PFSK-1 (cell line): ENCODE measurements at regions not wholly inside any gene's neighbourhood (a gene's known extent, or its start where the extent isn't known, plus 50 kb on each side); places are given as distances from the start of the nearest gene placed in this dataset.

Experiments used
- FOXP2 ChIP-seq: optimal IDR thresholded peaks from 2 replicates; pipeline ENCODE3; 2011; ENCODE audit warnings: borderline replicate concordance, control low read depth, inconsistent platforms; ENCODE audit not compliant: insufficient read depth; ENCODE audit errors: extremely low read length, extremely low read depth
- POLR2AphosphoS5 ChIP-seq: IDR thresholded peaks from 2 replicates; pipeline ENCODE4 v1.6.1; 2012; ENCODE audit warnings: low read depth, mild to moderate bottlenecking, control low read depth, low read length, moderate library complexity
- SIN3A ChIP-seq: IDR thresholded peaks from 2 replicates; pipeline ENCODE4 v1.6.1; 2012; ENCODE audit warnings: mild to moderate bottlenecking, low read length, moderate library complexity, borderline replicate concordance; ENCODE audit not compliant: insufficient read depth
- TAF1 ChIP-seq: IDR thresholded peaks from 2 replicates; pipeline ENCODE4 v1.6.1; 2012; ENCODE audit warnings: low read length, control low read depth, borderline replicate concordance; ENCODE audit not compliant: insufficient read depth
- TF ChIP-seq, protein P1 (sequence below), 2 experiments: IDR thresholded peaks; 2 replicates each; pipeline versions ENCODE4 v1.6.1 to v1.8.0; 2011 to 2012; ENCODE audit warnings: low read depth in 2 of 2, low read length in 2 of 2, control low read depth in 1 of 2, inconsistent platforms in 1 of 2, mild to moderate bottlenecking in 1 of 2, moderate library complexity in 1 of 2; ENCODE audit not compliant: insufficient read depth in 1 of 2

GRCh38 chr9:85322592-85322991 is 419.2 kb downstream of the AGTPBP1 start:
- no peak for TF ChIP-seq POLR2AphosphoS5
- no peak for TF ChIP-seq TAF1

DNA sequence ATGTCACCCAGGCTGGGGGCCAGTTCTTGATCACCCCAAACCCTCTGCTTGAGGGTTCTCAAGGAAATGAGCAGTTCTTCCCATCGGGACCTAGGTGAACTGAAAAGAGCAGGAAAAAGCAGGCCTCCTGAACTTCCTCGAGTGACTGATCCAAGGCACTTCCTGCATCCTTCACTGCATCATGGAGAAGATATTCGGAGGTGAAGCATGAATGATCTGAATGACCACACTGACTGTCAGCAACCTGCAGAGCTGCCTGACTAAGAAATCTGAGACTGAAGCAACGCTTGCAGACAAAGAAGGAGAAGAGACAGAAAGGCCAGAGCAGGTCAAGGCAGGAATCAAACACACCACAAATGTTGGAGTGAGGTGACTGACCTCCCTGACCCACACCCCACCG is 420.2 kb downstream of the AGTPBP1 start:
- no peak for TF ChIP-seq SIN3A
- TF ChIP-seq, protein P1, sequence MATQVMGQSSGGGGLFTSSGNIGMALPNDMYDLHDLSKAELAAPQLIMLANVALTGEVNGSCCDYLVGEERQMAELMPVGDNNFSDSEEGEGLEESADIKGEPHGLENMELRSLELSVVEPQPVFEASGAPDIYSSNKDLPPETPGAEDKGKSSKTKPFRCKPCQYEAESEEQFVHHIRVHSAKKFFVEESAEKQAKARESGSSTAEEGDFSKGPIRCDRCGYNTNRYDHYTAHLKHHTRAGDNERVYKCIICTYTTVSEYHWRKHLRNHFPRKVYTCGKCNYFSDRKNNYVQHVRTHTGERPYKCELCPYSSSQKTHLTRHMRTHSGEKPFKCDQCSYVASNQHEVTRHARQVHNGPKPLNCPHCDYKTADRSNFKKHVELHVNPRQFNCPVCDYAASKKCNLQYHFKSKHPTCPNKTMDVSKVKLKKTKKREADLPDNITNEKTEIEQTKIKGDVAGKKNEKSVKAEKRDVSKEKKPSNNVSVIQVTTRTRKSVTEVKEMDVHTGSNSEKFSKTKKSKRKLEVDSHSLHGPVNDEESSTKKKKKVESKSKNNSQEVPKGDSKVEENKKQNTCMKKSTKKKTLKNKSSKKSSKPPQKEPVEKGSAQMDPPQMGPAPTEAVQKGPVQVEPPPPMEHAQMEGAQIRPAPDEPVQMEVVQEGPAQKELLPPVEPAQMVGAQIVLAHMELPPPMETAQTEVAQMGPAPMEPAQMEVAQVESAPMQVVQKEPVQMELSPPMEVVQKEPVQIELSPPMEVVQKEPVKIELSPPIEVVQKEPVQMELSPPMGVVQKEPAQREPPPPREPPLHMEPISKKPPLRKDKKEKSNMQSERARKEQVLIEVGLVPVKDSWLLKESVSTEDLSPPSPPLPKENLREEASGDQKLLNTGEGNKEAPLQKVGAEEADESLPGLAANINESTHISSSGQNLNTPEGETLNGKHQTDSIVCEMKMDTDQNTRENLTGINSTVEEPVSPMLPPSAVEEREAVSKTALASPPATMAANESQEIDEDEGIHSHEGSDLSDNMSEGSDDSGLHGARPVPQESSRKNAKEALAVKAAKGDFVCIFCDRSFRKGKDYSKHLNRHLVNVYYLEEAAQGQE (IDR thresholded peaks at IDR 0.05; ENCODE audit: insufficient read depth in 1 of 2, low read depth in 2 of 2, low read length in 2 of 2), result no peak
- TF ChIP-seq FOXP2, result no peak
- TF ChIP-seq TAF1, result no peak
- no peak for TF ChIP-seq POLR2AphosphoS5

DNA sequence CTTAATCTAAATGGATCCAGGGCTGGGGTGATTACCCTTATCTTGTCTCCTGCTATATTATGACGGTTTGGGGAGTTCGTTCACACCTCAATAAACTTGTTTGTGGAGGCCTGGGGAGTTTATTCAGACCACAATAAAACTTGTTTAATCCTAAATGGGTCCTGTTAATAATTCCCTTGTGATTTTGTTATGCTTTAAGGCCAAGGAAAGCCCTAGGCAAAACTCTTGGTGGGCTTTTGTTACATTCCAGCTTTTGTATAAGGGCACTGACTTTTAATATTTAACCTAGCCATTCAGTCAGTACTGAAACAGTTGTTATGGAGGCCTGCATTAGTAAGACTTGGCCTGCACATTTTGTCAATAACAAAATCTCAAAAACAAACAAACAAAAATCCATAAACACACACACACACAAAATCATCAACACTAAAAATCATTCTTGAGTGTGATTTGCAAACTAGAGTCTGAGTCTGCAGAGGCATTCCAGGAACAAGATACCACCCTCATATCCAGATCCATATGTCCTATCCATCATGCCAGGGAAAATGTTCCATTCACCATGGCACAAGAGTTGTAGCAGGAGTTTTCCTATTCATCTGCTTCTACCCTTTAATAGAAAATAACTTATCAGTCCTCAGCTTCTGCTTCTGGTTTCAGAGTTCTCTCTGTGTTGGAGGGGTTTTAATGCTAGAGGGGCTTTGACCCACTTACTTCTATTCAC is 421.7 kb downstream of the AGTPBP1 start:
- TF ChIP-seq TAF1, result no peak
- TF ChIP-seq, protein P1 (IDR thresholded peaks at IDR 0.05; ENCODE audit: insufficient read depth in 1 of 2, low read depth in 2 of 2, low read length in 2 of 2), result no peak
- TF ChIP-seq SIN3A, result no peak
- no peak for TF ChIP-seq POLR2AphosphoS5
- no peak for TF ChIP-seq FOXP2

DNA sequence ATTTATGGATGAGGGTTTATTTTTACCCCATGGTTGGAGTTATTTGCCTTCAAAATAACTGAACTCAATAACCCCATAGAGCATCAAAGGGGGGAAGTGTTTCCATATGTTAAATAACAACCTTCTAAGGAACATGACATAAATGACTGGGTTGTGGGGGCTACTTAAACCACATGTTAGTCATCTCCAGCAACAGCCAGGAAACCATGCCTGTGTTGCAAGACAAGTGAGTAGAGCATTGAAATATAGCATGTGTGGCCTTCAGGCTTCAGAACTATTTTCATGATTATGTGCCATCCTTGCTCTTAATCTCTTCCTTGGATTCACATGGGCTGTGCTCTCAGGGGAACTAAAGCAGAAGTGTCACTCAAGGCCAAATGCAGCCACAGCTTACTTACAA is 431.2 kb downstream of the AGTPBP1 start:
- TF ChIP-seq SIN3A (no peak), TAF1 (no peak), FOXP2 (no peak)
- TF ChIP-seq, protein P1 (IDR thresholded peaks at IDR 0.05; ENCODE audit: insufficient read depth in 1 of 2, low read depth in 2 of 2, low read length in 2 of 2), result no peak

GRCh38 chr9:85303757-85304134 is 438.0 kb downstream of the AGTPBP1 start:
- TF ChIP-seq, protein P1 (IDR thresholded peaks at IDR 0.05; ENCODE audit: insufficient read depth in 1 of 2, low read depth in 2 of 2, low read length in 2 of 2), result no peak
- TF ChIP-seq FOXP2, result no peak
- TF ChIP-seq SIN3A, result no peak
- no peak for TF ChIP-seq POLR2AphosphoS5
- no peak for TF ChIP-seq TAF1
